MM.1S (cell line): ENCODE measurements at regions not wholly inside any gene's neighbourhood (a gene's known extent, or its start where the extent isn't known, plus 50 kb on each side); places are given as distances from the start of the nearest gene placed in this dataset.

ENCODE experiments used
- DNase-seq: peaks from one replicate; pipeline ENCODE4 v3.0.0-alpha.2; 2015
- H2AFZ ChIP-seq: fragments of 300-600 bp; sonication (generic); 2 replicates; pipeline ENCODE4 v1.6.0; 2016; ENCODE audit warnings: antibody characterized with exemption, low read length
- H3F3A ChIP-seq: fragments of 300-600 bp; sonication (generic); 2 replicates; pipeline ENCODE4 v1.6.1; 2016; ENCODE audit warnings: mild to moderate bottlenecking, antibody characterized with exemption, low read length, moderate library complexity, mixed read lengths; ENCODE audit not compliant: insufficient read depth
- H3K27ac ChIP-seq: fragments of 300-600 bp; sonication (generic); 2 replicates; pipeline ENCODE4 v1.5.1; 2016; ENCODE audit warnings: mild to moderate bottlenecking, low read length
- H3K27me3 ChIP-seq: fragments of 300-600 bp; sonication (generic); replicated peaks from 2 replicates; pipeline ENCODE4 v1.6.0; 2016; ENCODE audit warnings: low read length; ENCODE audit not compliant: insufficient read depth
- H3K36me3 ChIP-seq: fragments of 300-600 bp; sonication (generic); replicated peaks from 2 replicates; pipeline ENCODE4 v1.6.1; 2016; ENCODE audit warnings: mild to moderate bottlenecking, low read length, mixed read lengths; ENCODE audit not compliant: insufficient read depth
- H3K4me1 ChIP-seq: fragments of 300-600 bp; sonication (generic); 2 replicates; pipeline ENCODE4 v1.6.1; 2016; ENCODE audit warnings: low read length, mixed read lengths
- H3K4me2 ChIP-seq: fragments of 300-600 bp; sonication (generic); 2 replicates; pipeline ENCODE4 v1.6.0; 2016; ENCODE audit warnings: low read depth, low read length
- H3K4me3 ChIP-seq: fragments of 300-600 bp; sonication (generic); 2 replicates; pipeline ENCODE4 v1.5.1; 2016; ENCODE audit warnings: low read length, mixed read lengths
- H3K79me2 ChIP-seq: fragments of 300-600 bp; sonication (generic); 2 replicates; pipeline ENCODE4 v1.6.1; 2016; ENCODE audit warnings: mixed run types, low read length, mixed read lengths
- H3K9ac ChIP-seq: fragments of 300-600 bp; sonication (generic); 2 replicates; pipeline ENCODE4 v1.6.1; 2016; ENCODE audit warnings: low read length, mixed read lengths
- H3K9me2 ChIP-seq: fragments of 300-600 bp; sonication (generic); replicated peaks from 2 replicates; pipeline ENCODE4 v1.6.1; 2016; ENCODE audit warnings: mild to moderate bottlenecking, low read length, mixed read lengths; ENCODE audit not compliant: insufficient read depth
- H3K9me3 ChIP-seq: fragments of 300-600 bp; sonication (generic); replicated peaks from 2 replicates; pipeline ENCODE4 v1.6.1; 2016; ENCODE audit warnings: mild to moderate bottlenecking, low read length, mixed read lengths; ENCODE audit not compliant: insufficient read depth
- H4K20me1 ChIP-seq: fragments of 300-600 bp; sonication (generic); 2 replicates; pipeline ENCODE4 v1.6.1; 2016; ENCODE audit warnings: mild to moderate bottlenecking, low read length, moderate library complexity, mixed read lengths; ENCODE audit not compliant: insufficient read depth
- CTCF ChIP-seq: fragments of 300-600 bp; sonication (generic); IDR thresholded peaks from 2 replicates; pipeline ENCODE4 v1.5.1; 2016; ENCODE audit warnings: antibody characterized with exemption, low read length, mixed read lengths
- EZH2 ChIP-seq: fragments of 300-600 bp; sonication (generic); optimal IDR thresholded peaks from 2 replicates; pipeline ENCODE3; 2017; ENCODE audit warnings: low read depth, mild to moderate bottlenecking, antibody characterized with exemption, low read length, mixed read lengths
- EZH2phosphoT487 ChIP-seq: fragments of 300-600 bp; sonication (generic); IDR thresholded peaks from 2 replicates; pipeline ENCODE4 v1.6.1; 2018; ENCODE audit warnings: antibody characterized with exemption, low read length

DNA sequence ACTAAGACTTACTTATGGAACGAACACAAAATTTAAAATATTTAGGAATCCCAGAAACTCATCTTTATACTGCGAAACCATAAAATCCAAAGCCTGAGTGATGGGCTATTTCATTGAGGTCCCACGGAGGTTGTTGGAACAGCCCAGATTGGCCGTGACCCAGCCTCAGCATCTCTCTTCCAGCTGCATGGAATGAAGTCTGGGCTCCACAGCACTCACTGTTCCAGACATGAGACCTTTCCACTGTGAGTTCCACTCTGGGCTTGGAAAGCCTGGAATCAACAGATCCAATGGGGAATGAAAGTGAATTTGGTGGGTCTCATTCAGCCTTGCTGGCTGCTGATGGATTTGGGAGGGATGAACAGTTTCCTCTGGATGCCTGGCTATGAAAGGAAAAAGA, 184.9 kb downstream of the EMX2 start:
- no peak overlapping the region for H3K4me2 ChIP-seq
- no peaks in the 10 kb centered on the region for H3K79me2 ChIP-seq
- H3K27me3 ChIP-seq = no peaks in the 10 kb centered on the region
- no peaks in the 10 kb centered on the region for H3K9me2 ChIP-seq
- no peak overlapping the region for H3K27ac ChIP-seq
- no peaks in the 10 kb centered on the region for H3F3A ChIP-seq
- no peak overlapping the region for H3K9ac ChIP-seq
- no peaks in the 10 kb centered on the region for H4K20me1 ChIP-seq
- no peak for TF ChIP-seq EZH2phosphoT487
- no peak for TF ChIP-seq EZH2
- no peak for TF ChIP-seq CTCF
- no peaks in the 10 kb centered on the region for H3K36me3 ChIP-seq
- no peaks in the 10 kb centered on the region for H3K4me1 ChIP-seq
- no peak overlapping the region for H2AFZ ChIP-seq
- H3K9me3 ChIP-seq = no peaks in the 10 kb centered on the region
- DNase-seq = no peak
- H3K4me3 ChIP-seq = no peak overlapping the region

DNA sequence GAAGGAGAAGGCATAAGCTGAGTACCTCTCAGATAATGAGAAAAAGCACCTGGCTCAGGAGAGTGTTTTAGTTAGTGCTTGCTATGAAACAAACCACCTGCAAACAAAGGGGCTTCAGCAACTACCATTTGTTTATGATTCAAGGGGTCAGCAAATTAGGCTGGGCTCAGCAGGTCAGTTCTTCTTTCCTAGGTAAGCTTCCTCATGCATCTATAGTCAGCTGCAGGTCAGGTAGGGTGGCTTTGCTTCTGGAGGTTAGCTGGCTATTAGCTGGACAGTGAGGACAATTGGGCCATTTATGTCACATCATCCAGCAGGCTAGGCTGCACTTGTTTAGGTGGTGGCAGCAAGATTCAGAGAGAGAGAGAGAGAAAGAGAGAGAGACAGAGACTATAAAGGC, 185.5 kb downstream of the EMX2 start:
- no peaks in the 10 kb centered on the region for H3K4me1 ChIP-seq
- TF ChIP-seq CTCF = no peak
- no peak for TF ChIP-seq EZH2
- TF ChIP-seq EZH2phosphoT487 = no peak
- H3K4me2 ChIP-seq = no peak overlapping the region
- H3K9me2 ChIP-seq = no peaks in the 10 kb centered on the region
- H3K27me3 ChIP-seq = no peaks in the 10 kb centered on the region
- no peaks in the 10 kb centered on the region for H3K9me3 ChIP-seq
- no peaks in the 10 kb centered on the region for H3K36me3 ChIP-seq
- H3K4me3 ChIP-seq = no peak overlapping the region
- no peaks in the 10 kb centered on the region for H3F3A ChIP-seq
- no peak overlapping the region for H3K9ac ChIP-seq
- H3K79me2 ChIP-seq = no peaks in the 10 kb centered on the region
- no peak for DNase-seq
- H4K20me1 ChIP-seq = no peaks in the 10 kb centered on the region
- H2AFZ ChIP-seq = no peak overlapping the region
- H3K27ac ChIP-seq = no peak overlapping the region

GRCh38 chr10:117729156-117729555, 186.6 kb downstream of the EMX2 start:
- no peak overlapping the region for H3K9ac ChIP-seq
- H3K4me3 ChIP-seq = no peak overlapping the region
- no peaks in the 10 kb centered on the region for H4K20me1 ChIP-seq
- H3K4me2 ChIP-seq = no peak overlapping the region
- no peaks in the 10 kb centered on the region for H3K9me3 ChIP-seq
- no peak overlapping the region for H2AFZ ChIP-seq
- H3K79me2 ChIP-seq = no peaks in the 10 kb centered on the region
- no peaks in the 10 kb centered on the region for H3F3A ChIP-seq
- H3K36me3 ChIP-seq = no peaks in the 10 kb centered on the region
- H3K27ac ChIP-seq = no peak overlapping the region
- no peaks in the 10 kb centered on the region for H3K27me3 ChIP-seq
- no peak for DNase-seq
- no peak for TF ChIP-seq EZH2phosphoT487
- TF ChIP-seq CTCF = no peak
- no peak for TF ChIP-seq EZH2
- H3K9me2 ChIP-seq = no peaks in the 10 kb centered on the region
- H3K4me1 ChIP-seq = no peaks in the 10 kb centered on the region
